ENCODE measurements at regions not wholly inside any gene's neighbourhood (a gene's known extent, or its start where the extent isn't known, plus 50 kb on each side); places are given as distances from the start of the nearest gene placed in this dataset.

GRCh38 chr11:82225930-82226329 lies 507.7 kb downstream of the FAM181B start:
- TF ChIP-seq RAD21 (IDR thresholded peaks at IDR 0.05; ENCODE audit: low read length) (no peak), ELK1 (IDR thresholded peaks at IDR 0.05; ENCODE audit: borderline replicate concordance, low read depth, low read length) (no peak), BHLHE40 (IDR thresholded peaks at IDR 0.05; ENCODE audit: low read depth, low read length) (no peak), SMC3 (IDR thresholded peaks at IDR 0.05; ENCODE audit: low read depth, low read length) (no peak), POLR2A (IDR thresholded peaks at IDR 0.05; ENCODE audit: low read depth, low read length) (no peak), RCOR1 (IDR thresholded peaks at IDR 0.05; ENCODE audit: insufficient replicate concordance, low read length) (no peak), MAZ (IDR thresholded peaks at IDR 0.05; ENCODE audit: borderline replicate concordance, low read depth, low read length) (no peak), RFX5 (IDR thresholded peaks at IDR 0.05; ENCODE audit: low read depth, low read length) (no peak), MXI1 (IDR thresholded peaks at IDR 0.05; ENCODE audit: borderline replicate concordance, low read depth, low read length) (no peak)
- TF ChIP-seq, protein P1, sequence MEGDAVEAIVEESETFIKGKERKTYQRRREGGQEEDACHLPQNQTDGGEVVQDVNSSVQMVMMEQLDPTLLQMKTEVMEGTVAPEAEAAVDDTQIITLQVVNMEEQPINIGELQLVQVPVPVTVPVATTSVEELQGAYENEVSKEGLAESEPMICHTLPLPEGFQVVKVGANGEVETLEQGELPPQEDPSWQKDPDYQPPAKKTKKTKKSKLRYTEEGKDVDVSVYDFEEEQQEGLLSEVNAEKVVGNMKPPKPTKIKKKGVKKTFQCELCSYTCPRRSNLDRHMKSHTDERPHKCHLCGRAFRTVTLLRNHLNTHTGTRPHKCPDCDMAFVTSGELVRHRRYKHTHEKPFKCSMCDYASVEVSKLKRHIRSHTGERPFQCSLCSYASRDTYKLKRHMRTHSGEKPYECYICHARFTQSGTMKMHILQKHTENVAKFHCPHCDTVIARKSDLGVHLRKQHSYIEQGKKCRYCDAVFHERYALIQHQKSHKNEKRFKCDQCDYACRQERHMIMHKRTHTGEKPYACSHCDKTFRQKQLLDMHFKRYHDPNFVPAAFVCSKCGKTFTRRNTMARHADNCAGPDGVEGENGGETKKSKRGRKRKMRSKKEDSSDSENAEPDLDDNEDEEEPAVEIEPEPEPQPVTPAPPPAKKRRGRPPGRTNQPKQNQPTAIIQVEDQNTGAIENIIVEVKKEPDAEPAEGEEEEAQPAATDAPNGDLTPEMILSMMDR (conservative IDR thresholded peaks at IDR 0.05; ENCODE audit: low read depth, low read length) = no peak
